IMR-90 (cell line): ENCODE measurements at regions not wholly inside any gene's neighbourhood (a gene's known extent, or its start where the extent isn't known, plus 50 kb on each side); places are given as distances from the start of the nearest gene placed in this dataset.
A peak's percentile ranks its signal among the peaks of the same experiment; 100 is the strongest.

Experiments
- ATAC-seq: fragments of 200-7000 bp; cut with Tn5 transposase; 2 replicates; pipeline ENCODE4 v1.9.1; 2020; ENCODE audit warnings: low read depth, mild to moderate bottlenecking, moderate library complexity
- BruUV-seq: library from RNA; stranded (reverse); fragments of 400-500 nt; replicated peaks from 2 replicates; lab custom pipeline; 2021; lab: Mats Ljungman, UMichigan
- CTCF ChIA-PET: fragments of 300-600 bp; formaldehyde crosslinking; extraction: SDS; loops from one replicate; lab custom pipeline; 2021; ENCODE audit warnings: antibody characterized with exemption; lab: Yijun Ruan, JAX
- POLR2A ChIA-PET: fragments of 300-600 bp; sonication (Branson Sonifier 250); formaldehyde crosslinking; loops from one replicate; lab custom pipeline; 2022; ENCODE audit warnings: antibody characterized with exemption; ENCODE audit not compliant: unreplicated experiment; lab: Charles Lee
- DNase-seq: peaks from one replicate; pipeline ENCODE4 v3.0.0; 2013
- H2AFZ ChIP-seq: replicated peaks from 2 replicates; pipeline ENCODE3; 2013; ENCODE audit warnings: low read length, mild to moderate bottlenecking; ENCODE audit not compliant: poor library complexity
- H2AK5ac ChIP-seq: 2 replicates; pipeline ENCODE4 v1.6.1; 2013; ENCODE audit warnings: low read depth, low read length, inconsistent platforms
- H2AK9ac ChIP-seq: replicated peaks from 2 replicates; pipeline ENCODE3; 2013; ENCODE audit warnings: mild to moderate bottlenecking, low read depth, low read length, moderate library complexity; ENCODE audit not compliant: poor library complexity
- H2BK120ac ChIP-seq: 2 replicates; pipeline ENCODE4 v1.6.1; 2013; ENCODE audit warnings: low read depth, low read length, inconsistent platforms
- H2BK15ac ChIP-seq: 3 replicates; pipeline ENCODE4 v1.6.1; 2013; ENCODE audit warnings: low read depth, low read length, inconsistent platforms
- H2BK20ac ChIP-seq: 2 replicates; pipeline ENCODE4 v1.6.1; 2013; ENCODE audit warnings: low read depth, mild to moderate bottlenecking, inconsistent platforms, low read length, moderate library complexity
- H2BK5ac ChIP-seq: 2 replicates; pipeline ENCODE4 v1.6.1; 2013; ENCODE audit warnings: mild to moderate bottlenecking, low read depth, low read length, inconsistent platforms; ENCODE audit not compliant: poor library complexity, severe bottlenecking
- H3K14ac ChIP-seq: replicated peaks from 2 replicates; pipeline ENCODE4 v1.6.1; 2013; ENCODE audit warnings: low read depth, low read length, inconsistent platforms
- H3K18ac ChIP-seq: 2 replicates; pipeline ENCODE4 v1.6.1; 2013; ENCODE audit warnings: low read depth, low read length, control low read depth
- H3K23ac ChIP-seq: 2 replicates; pipeline ENCODE4 v1.6.1; 2013; ENCODE audit warnings: low read depth, low read length, inconsistent platforms
- H3K27ac ChIP-seq: 2 replicates; pipeline ENCODE4 v1.5.1; 2013; ENCODE audit warnings: mild to moderate bottlenecking, control low read depth, low read length; ENCODE audit not compliant: insufficient read depth
- H3K27me3 ChIP-seq: 2 replicates; pipeline ENCODE4 v1.6.1; 2013; ENCODE audit warnings: low read length; ENCODE audit not compliant: control insufficient read depth, insufficient read depth
- H3K36me3 ChIP-seq: 2 replicates; pipeline ENCODE4 v1.6.1; 2013; ENCODE audit warnings: low read length, mixed read lengths; ENCODE audit not compliant: control insufficient read depth, insufficient read depth
- H3K4ac ChIP-seq: 2 replicates; pipeline ENCODE4 v1.6.1; 2013; ENCODE audit warnings: low read depth, low read length, inconsistent platforms
- H3K4me1 ChIP-seq: 2 replicates; pipeline ENCODE4 v1.6.1; 2013; ENCODE audit warnings: low read length, mixed read lengths; ENCODE audit not compliant: control insufficient read depth, insufficient read depth
- H3K4me2 ChIP-seq: 2 replicates; pipeline ENCODE4 v1.6.1; 2013; ENCODE audit warnings: low read depth, mild to moderate bottlenecking, control low read depth, low read length, moderate library complexity
- H3K4me3 ChIP-seq: 2 replicates; pipeline ENCODE4 v1.5.1; 2013; ENCODE audit warnings: low read depth, mild to moderate bottlenecking, control low read depth, low read length, moderate library complexity; ENCODE audit not compliant: insufficient read depth
- H3K56ac ChIP-seq: 2 replicates; pipeline ENCODE4 v1.6.1; 2013; ENCODE audit warnings: low read length, inconsistent platforms; ENCODE audit not compliant: insufficient read depth; ENCODE audit errors: extremely low read depth
- H3K79me1 ChIP-seq, 2 experiments: 2 replicates each; pipeline ENCODE4 v1.6.1; 2013; ENCODE audit warnings: low read length in 2 of 2, inconsistent platforms in 1 of 2, low read depth in 1 of 2
- H3K9ac ChIP-seq: 2 replicates; pipeline ENCODE4 v1.6.1; 2013; ENCODE audit warnings: low read depth, low read length, control low read depth
- H3K9me1 ChIP-seq: 2 replicates; pipeline ENCODE4 v1.6.1; 2013; ENCODE audit warnings: low read length, inconsistent platforms; ENCODE audit not compliant: insufficient read depth
- H3K9me3 ChIP-seq: 2 replicates; pipeline ENCODE4 v1.6.1; 2013; ENCODE audit warnings: low read length; ENCODE audit not compliant: control insufficient read depth, insufficient read depth
- H4K20me1 ChIP-seq: 2 replicates; pipeline ENCODE4 v1.6.1; 2013; ENCODE audit warnings: low read length, inconsistent platforms; ENCODE audit not compliant: insufficient read depth
- H4K5ac ChIP-seq: 2 replicates; pipeline ENCODE4 v1.6.1; 2013; ENCODE audit warnings: mild to moderate bottlenecking, low read depth, low read length, control low read depth
- H4K8ac ChIP-seq, 2 experiments: 2 replicates each; pipeline ENCODE4 v1.6.1; 2013; ENCODE audit warnings: low read depth in 2 of 2, low read length in 2 of 2, control low read depth in 1 of 2, inconsistent platforms in 1 of 2
- H4K91ac ChIP-seq: 2 replicates; pipeline ENCODE4 v1.6.1; 2013; ENCODE audit warnings: low read depth, low read length, inconsistent platforms; ENCODE audit not compliant: insufficient read depth
- CEBPB ChIP-seq: IDR thresholded peaks from 2 replicates; pipeline ENCODE4 v1.6.1; 2012; ENCODE audit warnings: low read depth, low read length, improper control_type of control experiment
- ELK1 ChIP-seq: fragments of 150-350 bp; IDR thresholded peaks from 2 replicates; pipeline ENCODE4 v1.6.1; 2016; ENCODE audit warnings: low read depth, mild to moderate bottlenecking, low read length, moderate library complexity, borderline replicate concordance
- POLR2A ChIP-seq: IDR thresholded peaks from 2 replicates; pipeline ENCODE4 v1.6.1; 2012; ENCODE audit warnings: mild to moderate bottlenecking, low read depth, low read length
- RFX5 ChIP-seq: IDR thresholded peaks from 2 replicates; pipeline ENCODE4 v1.8.0; 2012; ENCODE audit warnings: low read depth, mild to moderate bottlenecking, low read length, moderate library complexity
- USF2 ChIP-seq: fragments of 150-350 bp; IDR thresholded peaks from 2 replicates; pipeline ENCODE4 v1.6.1; 2017; ENCODE audit warnings: mild to moderate bottlenecking, antibody characterized with exemption, low read length, low read depth
- WGBS, 2 experiments: methylation state at CpG; one replicate each; pipeline versions ENCODE4 v1.1.5 to v1.1.7; 2013; ENCODE audit warnings: missing lambda C conversion rate in 2 of 2; ENCODE audit not compliant: insufficient read length in 1 of 2; ENCODE audit errors: extremely low coverage in 2 of 2; 5-methylcytosine and 5-hydroxymethylcytosine counted together
- dilution Hi-C: fragments of 300-500 bp; cut with HindIII; formaldehyde crosslinking; loops from one replicate; pipeline ENCODE4 v1.14.3; 2018; ENCODE audit warnings: low sequenced_read_pairs; ENCODE audit not compliant: unreplicated experiment
- in situ Hi-C: fragments of 300-500 bp; cut with MboI; formaldehyde crosslinking; loops from 3 replicates; pipeline ENCODE4 v1.14.3; 2019; ENCODE audit warnings: low sequenced_read_pairs, inconsistent platforms, mixed read lengths
- intact Hi-C: fragments of 100-400 bp; cut with micrococcal nuclease; formaldehyde crosslinking; loops from 2 replicates; pipeline ENCODE4 v1.10.0; 2022

GRCh38 chr7:25671111-25671510 is 442.8 kb upstream of the NPVF start:
- H4K8ac ChIP-seq = no peak overlapping the region

More at GRCh38 chr7:25671111-25671510, 442.8 kb upstream of the NPVF start:
- H2BK15ac ChIP-seq = no peak overlapping the region
- in situ Hi-C loops (no loop called here), intact Hi-C loops (no loop called here), dilution Hi-C loops (no loop called here)
- no peak for DNase-seq
- H2BK5ac ChIP-seq = no peak overlapping the region
- no peaks in the 10 kb centered on the region for H3K9me1 ChIP-seq
- H3K56ac ChIP-seq = no peak overlapping the region
- no peak overlapping the region for H3K18ac ChIP-seq
- no peak overlapping the region for H3K9ac ChIP-seq
- peak overlapping the region; percentile 29; the same call in 1 of the 2 replicates for H3K27ac ChIP-seq
- no peak overlapping the region for H3K14ac ChIP-seq
- H4K20me1 ChIP-seq = no peaks in the 10 kb centered on the region
- no peak overlapping the region for H3K4me3 ChIP-seq
- H2BK120ac ChIP-seq = no peak overlapping the region
- peaks cover 2% of the 10 kb centered on the region; the same call in 1 of the 2 replicates for H3K27me3 ChIP-seq
- no peak overlapping the region; the same call in 1 of the 2 replicates for H3K4me2 ChIP-seq
- no peaks in the 10 kb centered on the region for H3K9me3 ChIP-seq
- no TSS peak for BruUV-seq
- no peaks in the 10 kb centered on the region for H3K36me3 ChIP-seq
- TF ChIP-seq CEBPB (no peak), RFX5 (no peak), POLR2A (no peak), USF2 (no peak), ELK1 (no peak)
- ChIA-PET CTCF (no interaction called here), POLR2A (no interaction called here)
- H2AK5ac ChIP-seq = no peak overlapping the region
- no peak overlapping the region for H2BK20ac ChIP-seq
- no peak for ATAC-seq
- no peak overlapping the region for H4K5ac ChIP-seq
- no peak overlapping the region for H4K91ac ChIP-seq
- no peak overlapping the region for H3K23ac ChIP-seq
- WGBS, 2 experiments = 25% methylated on average over 6 of the region's 10 CpGs; no CpG with 5 or more reads in 1 of the 2 experiments
- H3K4me1 ChIP-seq = no peaks in the 10 kb centered on the region; the same call in 1 of the 2 replicates
- H3K4ac ChIP-seq = no peak overlapping the region
- no peaks in the 10 kb centered on the region for H3K79me1 ChIP-seq
- H2AFZ ChIP-seq = no peak overlapping the region
- no peak overlapping the region for H2AK9ac ChIP-seq
